ENCODE measurements at regions not wholly inside any gene's neighbourhood (a gene's known extent, or its start where the extent isn't known, plus 50 kb on each side); places are given as distances from the start of the nearest gene placed in this dataset.
"Not testable (repeated sequence)": the region's sequence is repeated elsewhere in the genome, so short reads cannot be mapped to it uniquely, and the experiment has no call there.

DNA sequence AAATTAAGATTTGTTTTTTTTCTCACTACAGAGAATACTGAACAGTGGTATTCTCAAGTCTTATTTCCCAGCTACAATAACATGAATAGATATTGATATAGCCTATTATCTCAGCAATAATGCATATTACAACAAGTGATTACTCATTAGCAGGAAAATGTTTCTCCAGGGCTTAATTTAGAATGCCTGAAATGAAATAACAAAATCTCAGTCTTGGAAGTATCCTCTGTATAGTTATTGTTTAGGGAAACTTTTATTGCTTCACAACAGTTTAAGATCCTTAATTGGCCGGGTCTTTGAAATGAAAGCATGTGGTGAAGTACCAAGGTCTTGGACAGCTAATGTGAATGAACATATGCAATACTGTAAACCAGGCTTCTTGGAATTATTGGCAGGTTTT, 79.1 kb upstream of the ZEB1 start:
- Mint-ChIP-seq H3K36me3 (no peaks in the 10 kb centered on the region), H3K27me3 (no peaks in the 10 kb centered on the region)

DNA sequence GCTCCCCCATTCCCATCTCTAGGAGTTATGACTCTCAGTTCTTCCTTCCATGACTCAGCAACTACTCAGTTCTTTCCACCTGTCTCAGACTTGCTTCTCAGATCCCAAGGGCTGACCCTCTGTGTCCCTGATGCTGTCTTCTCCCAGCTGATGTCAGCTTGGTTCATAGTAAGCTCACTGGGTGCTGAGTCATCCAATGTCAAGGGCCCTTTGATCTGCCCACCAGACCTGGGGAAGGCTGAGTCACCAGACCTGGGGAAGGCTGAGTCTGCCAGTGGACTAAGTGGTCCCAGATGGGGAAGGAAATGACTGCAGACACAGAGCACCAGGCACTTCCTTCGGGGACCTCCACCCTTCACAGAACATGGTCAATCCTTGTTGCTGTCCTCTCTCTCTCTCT, 76.1 kb upstream of the ZEB1 start:
- Mint-ChIP-seq H3K36me3 (no peaks in the 10 kb centered on the region), H3K4me1 (ENCODE audit: unreplicated experiment) (no peaks in the 10 kb centered on the region), H3K27me3 (no peaks in the 10 kb centered on the region), H3K9me3 (no peaks in the 10 kb centered on the region), H3K4me3 (no peak overlapping the region), H3K27ac (no peak overlapping the region)
- no peak for DNase-seq (ENCODE audit: extremely low spot score, unreplicated experiment)
- TF ChIP-seq, protein P1, sequence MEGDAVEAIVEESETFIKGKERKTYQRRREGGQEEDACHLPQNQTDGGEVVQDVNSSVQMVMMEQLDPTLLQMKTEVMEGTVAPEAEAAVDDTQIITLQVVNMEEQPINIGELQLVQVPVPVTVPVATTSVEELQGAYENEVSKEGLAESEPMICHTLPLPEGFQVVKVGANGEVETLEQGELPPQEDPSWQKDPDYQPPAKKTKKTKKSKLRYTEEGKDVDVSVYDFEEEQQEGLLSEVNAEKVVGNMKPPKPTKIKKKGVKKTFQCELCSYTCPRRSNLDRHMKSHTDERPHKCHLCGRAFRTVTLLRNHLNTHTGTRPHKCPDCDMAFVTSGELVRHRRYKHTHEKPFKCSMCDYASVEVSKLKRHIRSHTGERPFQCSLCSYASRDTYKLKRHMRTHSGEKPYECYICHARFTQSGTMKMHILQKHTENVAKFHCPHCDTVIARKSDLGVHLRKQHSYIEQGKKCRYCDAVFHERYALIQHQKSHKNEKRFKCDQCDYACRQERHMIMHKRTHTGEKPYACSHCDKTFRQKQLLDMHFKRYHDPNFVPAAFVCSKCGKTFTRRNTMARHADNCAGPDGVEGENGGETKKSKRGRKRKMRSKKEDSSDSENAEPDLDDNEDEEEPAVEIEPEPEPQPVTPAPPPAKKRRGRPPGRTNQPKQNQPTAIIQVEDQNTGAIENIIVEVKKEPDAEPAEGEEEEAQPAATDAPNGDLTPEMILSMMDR (conservative IDR thresholded peaks at IDR 0.05), result no peak

More for the DNA sequence above, 79.1 kb upstream of the ZEB1 start:
- no peak overlapping the region for H3K4me3 Mint-ChIP-seq
- no peaks in the 10 kb centered on the region for H3K4me1 Mint-ChIP-seq (ENCODE audit: unreplicated experiment)
- no peaks in the 10 kb centered on the region for H3K9me3 Mint-ChIP-seq
- H3K27ac Mint-ChIP-seq, result no peak overlapping the region
- TF ChIP-seq, protein P1 (conservative IDR thresholded peaks at IDR 0.05), result no peak
- DNase-seq (ENCODE audit: extremely low spot score, unreplicated experiment), result no peak

DNA sequence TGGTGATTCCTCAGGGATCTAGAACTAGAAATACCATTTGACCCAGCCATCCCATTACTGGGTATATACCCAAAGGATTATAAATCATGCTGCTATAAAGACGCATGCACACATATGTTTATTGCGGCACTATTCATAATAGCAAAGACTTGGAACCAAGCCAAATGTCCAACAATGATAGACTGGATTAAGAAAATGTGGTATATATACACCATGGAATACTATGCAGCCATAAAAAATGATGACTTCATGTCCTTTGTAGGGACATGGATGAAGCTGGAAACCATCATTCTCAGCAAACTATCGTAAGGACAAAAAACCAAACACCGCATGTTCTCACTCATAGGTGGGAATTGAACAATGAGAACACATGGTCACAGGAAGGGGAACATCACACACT, 67.9 kb upstream of the ZEB1 start:
- H3K36me3 Mint-ChIP-seq; H3K4me1 Mint-ChIP-seq (ENCODE audit: unreplicated experiment); DNase-seq (ENCODE audit: extremely low spot score, unreplicated experiment); H3K27ac Mint-ChIP-seq; H3K27me3 Mint-ChIP-seq; H3K4me3 Mint-ChIP-seq; H3K9me3 Mint-ChIP-seq: not testable (repeated sequence)

DNA sequence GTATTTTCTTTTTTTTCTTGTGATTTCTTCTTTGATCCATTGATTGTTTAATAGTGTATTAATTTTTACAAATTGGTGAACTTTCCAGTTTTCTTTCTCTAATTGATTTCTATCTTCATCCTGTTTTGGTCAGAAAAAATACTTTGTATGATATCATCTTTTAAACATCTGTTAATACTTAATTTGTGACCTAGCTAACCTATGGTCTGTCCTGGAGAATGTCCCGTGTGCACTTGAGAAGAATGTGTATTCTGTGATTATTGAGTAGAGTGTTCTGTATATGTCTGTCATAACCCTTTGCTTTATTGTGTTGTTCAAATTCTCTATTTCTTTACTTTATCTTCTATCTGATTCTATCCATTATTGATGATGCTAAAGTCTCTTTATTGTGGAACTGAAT, 65.8 kb upstream of the ZEB1 start:
- no peak for DNase-seq (ENCODE audit: extremely low spot score, unreplicated experiment)
- Mint-ChIP-seq H3K36me3 (no peaks in the 10 kb centered on the region), H3K4me1 (ENCODE audit: unreplicated experiment) (no peaks in the 10 kb centered on the region), H3K27me3 (peaks cover 3% of the 10 kb centered on the region), H3K27ac (no peak overlapping the region), H3K4me3 (no peak overlapping the region), H3K9me3 (no peaks in the 10 kb centered on the region)
- TF ChIP-seq, protein P1 (conservative IDR thresholded peaks at IDR 0.05), result no peak

DNA sequence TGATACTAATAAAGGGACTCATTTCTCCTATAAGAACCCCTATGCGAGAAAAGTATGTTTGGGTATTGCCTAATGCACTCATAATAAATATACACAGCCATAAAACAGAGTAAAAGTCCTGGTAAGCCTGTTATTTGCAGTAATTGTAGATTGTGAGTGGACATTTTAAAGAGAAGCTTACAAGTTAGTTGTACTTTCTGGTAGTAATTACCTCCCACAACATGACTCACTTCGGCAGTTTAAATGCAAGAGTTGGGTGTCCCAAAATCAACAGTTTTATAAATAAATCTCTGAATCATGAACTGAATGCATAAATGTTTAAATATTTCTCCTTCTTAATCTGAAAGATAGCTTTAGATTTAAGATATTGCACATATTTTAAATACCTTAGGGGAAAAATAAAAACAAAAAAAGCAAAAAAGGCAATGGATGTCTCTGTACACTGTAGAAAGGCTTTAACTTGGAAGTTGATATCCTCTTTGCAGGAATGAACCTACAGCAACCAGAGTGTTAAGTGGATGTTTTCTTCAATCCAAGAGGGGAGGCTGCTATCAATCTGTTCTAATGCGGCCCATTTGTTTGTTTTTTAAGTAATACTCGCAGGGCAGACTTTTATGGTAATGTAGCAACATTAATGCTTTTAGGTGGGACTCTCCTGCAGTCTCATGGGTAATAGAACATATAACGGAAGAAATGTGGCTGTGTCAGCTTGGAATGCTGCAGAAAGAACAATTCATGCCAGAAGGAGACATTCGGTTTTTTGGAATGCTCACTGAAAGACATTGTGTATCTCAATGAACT, 57.3 kb upstream of the ZEB1 start:
- Mint-ChIP-seq H3K27ac (no peak overlapping the region), H3K27me3 (peaks cover 3% of the 10 kb centered on the region), H3K4me3 (peak overlapping the region; percentile 38), H3K4me1 (ENCODE audit: unreplicated experiment) (peaks cover 11% of the 10 kb centered on the region), H3K9me3 (no peaks in the 10 kb centered on the region), H3K36me3 (no peaks in the 10 kb centered on the region)
- TF ChIP-seq, protein P1 (conservative IDR thresholded peaks at IDR 0.05), result no peak
- DNase-seq (ENCODE audit: extremely low spot score, unreplicated experiment), result no peak

DNA sequence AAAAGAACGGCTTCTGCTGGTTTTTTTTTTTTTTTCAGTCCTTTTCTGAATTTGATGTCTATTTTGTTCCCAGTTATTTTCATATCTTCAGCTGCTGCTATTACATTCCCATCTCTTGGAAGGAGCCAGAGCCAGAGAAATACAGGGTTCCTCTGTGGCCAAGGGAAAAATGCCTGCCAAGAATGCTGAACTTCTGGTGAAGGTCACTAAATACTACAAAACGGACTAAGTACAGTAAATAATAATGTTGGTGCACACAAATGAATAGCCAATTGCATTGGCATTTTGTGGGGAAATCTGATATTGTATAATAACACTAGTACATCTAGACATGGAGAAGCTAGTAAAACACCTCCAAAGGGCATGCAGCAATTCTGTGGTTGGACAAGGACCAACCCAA, 56.3 kb upstream of the ZEB1 start:
- Mint-ChIP-seq H3K4me3 (no peak overlapping the region), H3K27me3 (peaks cover 2% of the 10 kb centered on the region), H3K9me3 (no peaks in the 10 kb centered on the region), H3K27ac (no peak overlapping the region), H3K4me1 (ENCODE audit: unreplicated experiment) (peaks cover 11% of the 10 kb centered on the region), H3K36me3 (no peaks in the 10 kb centered on the region)
- DNase-seq (ENCODE audit: extremely low spot score, unreplicated experiment), result no peak
- TF ChIP-seq, protein P1 (conservative IDR thresholded peaks at IDR 0.05), result no peak
